ENCODE measurements at regions not wholly inside any gene's neighbourhood (a gene's known extent, or its start where the extent isn't known, plus 50 kb on each side); places are given as distances from the start of the nearest gene placed in this dataset.

- no peak for TF ChIP-seq CTCF (IDR thresholded peaks at IDR 0.05)
- no peak for TF ChIP-seq ZNF512 (CRISPR knock-in tag; IDR thresholded peaks at IDR 0.05; ENCODE audit: borderline replicate concordance)
- TF ChIP-seq CBFB (CRISPR knock-in tag; IDR thresholded peaks at IDR 0.05; ENCODE audit: low read depth): no peak
- no peak for TF ChIP-seq NR1H2 (CRISPR knock-in tag; IDR thresholded peaks at IDR 0.05)
Observed at GRCh38 chr13:59501004-59501403, 662.7 kb downstream of the DIAPH3 start (continued).

GRCh38 chr13:59504407-59504806 lies 659.3 kb downstream of the DIAPH3 start:
- H3K27me3 Mint-ChIP-seq (ENCODE audit: low read depth): no peaks in the 10 kb centered on the region
- ATAC-seq: no peak

More at GRCh38 chr13:59504407-59504806, 659.3 kb downstream of the DIAPH3 start:
- no peak for TF ChIP-seq ZNF121 (CRISPR knock-in tag; IDR thresholded peaks at IDR 0.05)
- TF ChIP-seq ZNF532 (CRISPR knock-in tag; IDR thresholded peaks at IDR 0.05; ENCODE audit: borderline replicate concordance): no peak
- TF ChIP-seq ZNF138 (CRISPR knock-in tag; conservative IDR thresholded peaks at IDR 0.05): no peak
- TF ChIP-seq ZBTB21 (CRISPR knock-in tag; IDR thresholded peaks at IDR 0.05; ENCODE audit: borderline replicate concordance): no peak
- TF ChIP-seq NR1H2 (CRISPR knock-in tag; IDR thresholded peaks at IDR 0.05): no peak
- no peak for TF ChIP-seq ATF3 (CRISPR knock-in tag; conservative IDR thresholded peaks at IDR 0.05)
- no peak for TF ChIP-seq USF1 (CRISPR knock-in tag; IDR thresholded peaks at IDR 0.05)
- TF ChIP-seq TCF7 (CRISPR knock-in tag; IDR thresholded peaks at IDR 0.05; ENCODE audit: low read depth): no peak
- no peak for TF ChIP-seq NFE2L1 (CRISPR knock-in tag; IDR thresholded peaks at IDR 0.05)
- no peak for TF ChIP-seq ERG (CRISPR knock-in tag; IDR thresholded peaks at IDR 0.05)
- TF ChIP-seq ZMAT4 (CRISPR knock-in tag; IDR thresholded peaks at IDR 0.05): no peak
- TF ChIP-seq SMAD3 (CRISPR knock-in tag; IDR thresholded peaks at IDR 0.05; ENCODE audit: borderline replicate concordance): no peak
- TF ChIP-seq ZNF423 (CRISPR knock-in tag; IDR thresholded peaks at IDR 0.05): no peak
- no peak for TF ChIP-seq KAT7 (CRISPR knock-in tag; IDR thresholded peaks at IDR 0.05; ENCODE audit: borderline replicate concordance)
- TF ChIP-seq ZNF416 (CRISPR knock-in tag; IDR thresholded peaks at IDR 0.05): no peak
- ChIA-PET POLR2A (no interaction called here), CTCF (no interaction called here)
- H3K36me3 Mint-ChIP-seq: peaks cover 3% of the 10 kb centered on the region; the same call in 1 of the 2 replicates
- H3K4me1 Mint-ChIP-seq: no peaks in the 10 kb centered on the region
- H3K4me3 Mint-ChIP-seq: no peak overlapping the region
- no peak for DNase-seq (ENCODE audit: low spot score)
- H3K27ac Mint-ChIP-seq: no peak overlapping the region
- 0 out of 2 replicates have a peak, but pooled peaks cover 3% of the 10 kb centered on the region for H3K9me3 Mint-ChIP-seq

Measured in WTC11 (cell line).